ENCODE measurements at regions not wholly inside any gene's neighbourhood (a gene's known extent, or its start where the extent isn't known, plus 50 kb on each side); places are given as distances from the start of the nearest gene placed in this dataset.
"Not testable (repeated sequence)": the region's sequence is repeated elsewhere in the genome, so short reads cannot be mapped to it uniquely, and the experiment has no call there.

DNA sequence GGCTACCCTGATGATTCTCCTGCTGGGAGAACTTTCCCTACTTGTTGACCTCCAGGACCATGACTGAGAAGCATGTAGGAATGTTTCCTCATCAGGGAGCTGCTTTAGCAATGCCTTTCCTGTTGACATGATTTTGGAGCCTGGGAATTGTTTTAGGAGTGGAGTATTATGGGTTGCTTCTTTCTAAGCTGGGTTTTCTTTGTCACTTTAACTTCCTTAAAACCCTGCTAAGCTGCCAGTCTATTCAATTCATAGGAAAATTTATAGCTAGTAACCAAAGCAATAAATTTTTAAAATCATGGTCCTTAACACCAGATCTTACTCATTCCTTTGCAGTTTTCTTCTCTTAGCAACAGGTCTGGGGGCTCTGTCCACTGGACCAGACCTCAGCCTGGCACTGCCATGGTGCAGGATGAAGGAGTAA is 125.6 kb upstream of the TACR1 start:
- FAIRE-seq, result no peak

DNA sequence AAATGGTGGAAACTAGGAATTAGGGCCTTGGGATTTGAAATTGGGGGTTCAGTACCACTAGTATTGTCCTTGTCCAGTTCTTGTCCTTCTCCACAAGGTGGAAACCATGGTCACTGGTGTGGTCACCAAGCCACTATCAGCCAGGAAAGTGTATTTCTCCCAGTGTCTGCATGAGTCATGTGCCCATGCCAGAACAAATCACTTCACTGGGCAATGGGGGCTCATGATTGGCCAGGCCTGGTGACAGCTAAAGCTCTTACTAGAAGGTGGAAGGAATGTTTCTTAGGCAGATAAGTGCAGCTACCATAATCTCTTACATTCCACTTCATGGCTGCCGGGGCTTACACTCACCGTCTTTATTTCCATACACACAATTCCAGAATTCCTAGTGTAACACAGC is 124.8 kb upstream of the TACR1 start:
- FAIRE-seq, result no peak

GRCh38 chr2:75321599-75321922 is 122.2 kb upstream of the TACR1 start:
- FAIRE-seq, result no peak

DNA sequence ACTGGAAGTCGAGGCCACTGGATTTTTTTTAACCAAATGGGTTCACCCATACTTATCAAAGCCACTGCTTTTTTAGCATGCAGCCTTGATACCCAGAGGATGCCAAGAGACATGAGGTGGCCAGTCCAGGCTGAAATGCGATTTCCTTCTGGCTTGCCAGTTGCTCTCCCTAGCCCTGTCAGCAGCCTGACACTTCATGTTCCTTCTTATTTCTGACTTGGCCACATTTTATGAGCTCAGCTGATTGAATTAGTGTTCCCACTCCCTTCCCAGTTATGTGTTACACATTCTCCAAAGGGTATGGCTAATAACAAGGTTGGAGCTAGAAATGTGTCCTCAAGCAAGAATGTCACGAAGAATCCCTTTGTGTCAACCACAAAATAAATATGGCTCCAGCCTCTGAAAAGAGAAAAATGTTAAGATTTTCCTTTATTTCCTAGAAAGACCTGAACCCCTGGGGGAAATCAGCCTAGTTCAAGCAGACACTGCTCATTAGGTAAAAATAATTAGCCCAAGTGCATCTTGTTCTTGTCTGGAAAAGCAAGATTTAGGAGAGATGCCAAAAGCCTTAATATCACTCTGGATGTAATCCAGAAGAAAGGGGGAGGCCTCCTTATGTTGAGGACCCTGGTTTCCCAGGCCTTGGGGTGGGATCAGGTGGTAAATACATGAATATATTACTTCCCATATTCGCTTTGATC is 121.7 kb upstream of the TACR1 start:
- no peak for FAIRE-seq

DNA sequence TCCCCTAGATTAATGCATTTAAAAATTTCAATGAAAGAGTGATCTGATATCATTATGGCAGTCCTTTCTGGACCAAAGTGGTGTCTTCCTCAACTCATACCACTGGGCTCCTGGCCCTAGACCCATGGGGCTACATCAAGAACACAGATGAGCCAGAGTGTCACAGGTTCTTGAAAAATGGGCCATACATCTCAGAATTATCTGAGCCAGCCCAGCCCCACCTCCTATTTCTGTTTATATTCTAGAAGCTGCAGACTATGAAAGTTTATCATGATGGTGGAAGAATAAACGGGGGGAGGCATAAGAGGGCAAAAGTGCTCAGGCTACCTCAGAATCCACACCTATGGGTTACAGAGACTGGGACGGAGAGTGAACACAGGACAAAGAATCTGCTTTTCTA is 120.6 kb upstream of the TACR1 start:
- no peak for FAIRE-seq

DNA sequence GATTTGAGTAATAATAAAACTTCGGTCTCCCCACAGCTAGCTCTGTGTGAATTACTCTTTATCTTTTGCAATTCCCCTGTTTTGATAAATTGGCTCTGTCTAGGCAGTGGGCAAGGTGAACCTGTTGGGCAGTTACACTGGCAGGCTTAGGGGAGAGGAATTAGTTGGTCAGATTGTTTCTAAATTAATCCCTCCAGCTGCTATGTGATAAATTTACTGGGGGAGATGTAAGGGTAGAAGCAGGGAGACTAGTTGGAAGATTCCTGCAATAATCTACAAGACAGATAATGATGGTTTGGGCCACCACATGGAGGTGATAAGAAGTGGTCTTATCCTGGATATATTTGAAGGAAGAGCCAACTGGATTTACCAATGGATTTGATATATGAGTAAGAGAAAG is 118.5 kb upstream of the TACR1 start:
- FAIRE-seq, result no peak

- no peak for FAIRE-seq
Measured at GRCh38 chr2:75317316-75317715, 118.0 kb upstream of the TACR1 start.

- FAIRE-seq, result no peak
Measured at GRCh38 chr2:75315436-75315835, 116.1 kb upstream of the TACR1 start.

DNA sequence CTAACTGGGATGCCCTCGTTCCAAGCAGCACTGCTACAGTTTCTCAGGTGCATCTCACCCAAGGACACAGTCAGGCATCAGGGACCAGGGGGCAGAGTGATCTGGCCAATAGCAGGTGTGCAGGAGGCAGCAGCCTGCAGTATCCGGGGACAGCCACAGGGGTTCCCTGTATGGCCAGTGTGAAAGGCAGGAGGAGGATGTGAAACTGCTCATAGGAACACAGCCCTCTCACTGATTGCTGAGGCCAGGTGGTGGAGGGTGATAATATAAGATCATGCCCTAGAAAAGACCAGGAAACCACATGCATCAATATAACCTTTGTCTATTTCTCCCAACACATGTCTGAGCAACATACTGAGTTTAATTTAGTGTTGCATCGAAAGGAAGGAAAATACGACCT is 112.7 kb upstream of the TACR1 start:
- no peak for FAIRE-seq

DNA sequence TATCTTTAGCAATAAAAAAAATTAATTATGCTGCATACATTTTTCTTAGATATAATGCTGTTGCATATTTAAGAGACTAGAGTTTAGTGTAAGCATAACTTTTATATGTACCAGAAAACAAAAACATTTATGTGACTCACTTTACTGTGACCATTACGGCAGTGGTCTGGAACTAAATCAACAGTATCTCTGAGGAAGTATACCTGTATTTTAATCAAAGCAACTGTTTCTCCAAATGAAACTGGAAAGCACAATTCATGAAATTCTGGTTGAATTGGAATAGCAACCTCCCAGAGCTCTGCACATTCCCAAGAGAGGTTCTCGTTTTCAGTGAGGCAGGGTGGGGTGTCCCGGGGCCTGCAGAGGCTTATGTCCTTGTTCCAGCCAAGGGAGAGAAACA is 112.2 kb upstream of the TACR1 start:
- no peak for FAIRE-seq

- no peak for FAIRE-seq
Measured at GRCh38 chr2:75310876-75311275, 111.6 kb upstream of the TACR1 start.

DNA sequence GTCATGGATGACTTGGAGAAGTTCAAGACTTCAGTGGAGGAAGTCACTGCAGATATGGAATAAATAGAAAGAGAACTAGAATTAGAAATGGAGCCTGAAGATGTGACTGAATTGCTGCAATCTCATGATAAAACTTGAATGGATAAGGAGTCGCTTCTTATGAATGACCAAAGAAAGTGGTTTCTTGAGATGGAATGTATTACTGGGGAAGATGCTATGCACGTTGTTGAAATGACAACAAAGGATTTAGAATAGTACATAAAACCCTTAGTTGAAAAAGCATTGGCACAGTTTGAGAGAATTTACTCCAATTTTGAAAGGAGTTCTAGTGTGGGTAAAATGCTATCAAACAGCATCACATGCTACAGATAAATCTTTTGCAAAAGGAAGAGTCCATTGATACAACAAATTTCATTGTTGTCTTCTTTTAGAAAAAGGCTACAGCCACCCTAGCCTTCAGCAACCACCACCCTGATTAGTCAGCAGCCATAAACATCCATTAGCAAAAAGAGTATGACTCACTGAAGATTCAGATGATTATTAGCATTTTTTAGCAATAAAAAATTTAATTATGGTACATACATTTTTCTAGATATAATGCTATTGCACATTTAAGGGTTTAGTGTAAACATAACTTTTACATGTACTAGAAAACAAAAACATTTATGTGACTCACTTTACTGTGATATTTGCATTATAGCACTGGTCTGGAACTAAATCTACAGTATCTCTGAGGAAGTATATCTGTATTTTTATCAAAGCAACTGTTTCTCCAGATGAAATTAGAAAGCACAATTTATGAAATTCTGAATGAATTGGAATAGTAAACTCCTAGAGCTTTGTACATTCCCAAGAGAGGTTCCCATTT is 110.5 kb upstream of the TACR1 start:
- no peak for FAIRE-seq

DNA sequence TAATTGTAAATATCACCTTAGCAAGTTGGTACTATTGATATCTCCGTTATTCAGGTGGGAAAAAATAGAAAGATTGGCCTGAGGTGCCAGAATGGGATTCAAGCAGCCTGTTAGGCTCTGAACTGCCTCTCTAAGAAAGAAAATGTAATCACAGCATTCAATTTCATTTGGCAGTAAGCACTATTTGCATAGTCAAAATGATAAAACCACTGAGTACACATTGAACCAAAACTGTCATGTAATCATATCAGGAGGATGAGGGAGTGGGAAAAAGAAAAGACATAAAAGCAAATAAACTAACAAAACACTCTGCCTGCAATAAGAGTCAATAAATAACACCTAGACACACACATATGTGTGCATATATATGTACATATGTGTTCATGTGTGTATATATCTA is 103.9 kb upstream of the TACR1 start:
- no peak for FAIRE-seq

DNA sequence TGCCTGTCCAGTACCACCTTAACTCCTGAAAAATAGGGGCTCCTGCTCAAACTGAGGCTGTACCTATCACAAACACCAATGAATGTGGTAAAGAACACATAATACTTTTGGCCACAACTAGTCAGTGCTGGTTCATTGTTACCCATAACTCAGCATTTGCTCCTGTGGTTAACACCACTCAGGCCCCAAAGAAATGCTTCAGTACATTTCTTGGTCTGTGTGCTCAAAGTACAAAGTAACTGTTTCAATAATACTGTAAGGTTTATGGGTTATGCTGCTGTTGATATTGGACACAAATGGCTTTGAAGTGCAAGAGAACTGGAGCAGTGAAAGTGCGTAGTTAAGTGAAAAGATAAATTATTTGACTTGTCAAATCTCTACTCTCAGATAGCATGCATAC is 95.0 kb upstream of the TACR1 start:
- no peak for FAIRE-seq

DNA sequence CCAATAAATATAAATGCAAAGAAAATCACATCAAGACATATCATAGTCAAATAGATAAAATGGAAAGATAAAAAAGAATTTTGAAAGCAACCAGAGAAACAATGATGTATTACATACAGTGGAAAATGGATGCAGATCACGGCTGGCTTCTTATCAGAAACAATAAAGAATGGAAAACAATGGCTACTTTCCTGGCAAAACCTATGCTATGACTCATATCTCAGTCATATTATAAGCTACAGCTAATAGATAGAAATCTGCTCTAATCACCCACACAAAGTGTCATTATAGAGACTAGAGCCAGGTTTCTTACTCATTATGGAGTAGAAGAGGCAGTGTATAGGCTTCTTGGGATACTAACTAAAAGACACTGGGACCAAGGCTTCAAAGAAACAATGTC is 93.5 kb upstream of the TACR1 start:
- FAIRE-seq, result no peak

- FAIRE-seq, result no peak
Measured at GRCh38 chr2:75290600-75291150, 91.4 kb upstream of the TACR1 start.

DNA sequence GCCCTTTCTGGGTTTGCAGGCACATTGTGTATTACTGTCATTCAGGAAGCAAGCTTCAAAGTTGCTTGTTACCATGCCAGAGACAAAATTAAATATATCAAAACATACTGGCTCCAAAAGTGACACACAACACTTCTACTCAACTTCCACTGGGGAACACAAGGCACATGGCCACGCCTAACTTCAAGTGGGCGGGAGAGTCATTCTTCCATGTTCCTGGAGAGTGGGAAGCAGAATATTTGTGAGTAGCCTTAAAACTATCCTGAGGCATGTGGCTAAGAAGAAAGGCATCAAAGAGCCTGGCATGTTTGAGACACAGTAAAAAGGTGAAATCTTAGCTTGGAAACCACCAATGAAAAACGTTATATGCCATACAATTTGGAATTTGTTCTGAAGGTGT is 90.5 kb upstream of the TACR1 start:
- FAIRE-seq, result no peak

DNA sequence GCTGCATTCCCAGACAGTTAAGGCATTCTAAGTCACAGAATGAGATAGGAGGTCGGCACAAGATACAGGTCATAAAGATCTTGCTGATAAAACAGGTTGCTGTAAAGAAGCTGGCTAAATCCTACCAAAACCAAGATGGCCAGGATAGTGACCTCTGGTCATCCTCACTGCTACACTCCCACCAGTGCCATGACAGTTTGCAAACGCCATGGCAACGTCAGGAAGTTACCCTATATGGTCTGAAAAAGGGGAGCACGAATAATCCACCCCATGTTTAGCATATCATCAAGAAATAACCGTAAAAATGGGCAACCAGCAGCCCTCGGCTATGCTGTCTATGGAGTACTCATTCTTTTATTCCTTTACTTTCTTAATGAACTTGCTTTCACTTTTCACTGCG is 89.9 kb upstream of the TACR1 start:
- FAIRE-seq, result not testable (repeated sequence)

DNA sequence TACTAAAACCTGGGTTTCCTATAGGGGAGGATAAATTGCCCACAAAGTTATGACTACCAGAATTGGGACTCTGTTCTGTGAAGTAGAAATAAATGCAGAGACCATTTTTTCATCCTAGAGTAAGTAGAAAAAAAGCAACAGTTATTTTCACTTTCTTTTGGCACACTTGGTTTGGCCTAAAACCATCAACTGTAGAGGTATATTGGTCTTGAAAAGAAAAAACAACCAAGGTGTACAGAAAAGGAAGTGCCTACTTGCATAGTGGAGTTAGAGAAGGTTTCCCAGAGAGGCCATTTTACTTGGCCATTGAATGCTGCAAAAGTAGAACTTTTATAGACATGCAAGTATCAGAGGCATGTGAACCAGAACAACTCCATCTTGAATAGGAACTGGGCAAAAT is 89.4 kb upstream of the TACR1 start:
- no peak for FAIRE-seq

GRCh38 chr2:75287624-75288316 is 88.5 kb upstream of the TACR1 start:
- FAIRE-seq, result no peak

DNA sequence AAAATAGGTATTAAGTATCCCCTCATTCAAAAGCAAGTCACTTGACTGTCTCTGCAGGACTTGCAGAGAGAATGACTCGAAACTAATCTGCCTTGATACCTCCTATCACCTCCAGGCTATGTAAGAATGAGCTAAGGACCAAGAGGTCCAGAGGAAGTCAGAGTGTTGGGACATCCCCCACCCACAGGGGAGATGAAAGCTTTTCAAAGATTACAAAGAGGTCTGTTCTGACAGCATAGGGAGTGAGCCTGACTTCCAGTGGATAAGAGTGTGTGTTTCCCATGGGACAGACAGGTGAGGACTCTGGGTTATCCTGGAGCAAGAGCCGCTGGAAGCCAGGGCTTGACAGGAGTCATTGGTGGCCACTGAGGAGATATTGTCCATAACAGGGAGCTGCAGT is 85.0 kb upstream of the TACR1 start:
- no peak for FAIRE-seq

- no peak for FAIRE-seq
Measured at GRCh38 chr2:75278821-75279379, 79.6 kb upstream of the TACR1 start.

DNA sequence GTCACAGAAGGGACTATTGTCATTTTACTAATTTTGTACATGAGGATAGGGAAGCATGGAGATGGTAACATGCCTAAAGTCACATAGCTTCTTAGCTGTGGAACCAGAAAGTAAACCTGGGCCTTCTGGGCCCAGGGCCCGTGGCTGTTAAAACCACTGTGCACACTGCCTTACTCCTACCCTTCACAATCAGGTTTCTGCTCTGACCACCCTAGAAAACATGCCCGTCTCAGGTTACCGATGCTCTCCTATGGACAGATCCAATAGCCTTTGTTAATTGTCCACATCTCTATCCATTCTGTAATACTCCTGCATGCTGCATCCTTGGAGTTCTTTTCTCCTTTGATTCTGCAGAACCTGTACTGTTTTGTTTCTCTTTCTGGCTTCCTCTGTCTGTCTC is 79.0 kb upstream of the TACR1 start:
- no peak for FAIRE-seq

All from islet of Langerhans (tissue), 1 donor.